GM12873 (cell line): ENCODE measurements at regions not wholly inside any gene's neighbourhood (a gene's known extent, or its start where the extent isn't known, plus 50 kb on each side); places are given as distances from the start of the nearest gene placed in this dataset.

Source experiments
- TF ChIP-seq, protein P1 (sequence below): IDR thresholded peaks from 2 replicates; pipeline ENCODE4 v1.5.1; 2012; ENCODE audit warnings: low read depth, mild to moderate bottlenecking, moderate library complexity, low read length, control low read depth; ENCODE audit not compliant: insufficient read depth; ENCODE audit errors: missing control alignments

DNA sequence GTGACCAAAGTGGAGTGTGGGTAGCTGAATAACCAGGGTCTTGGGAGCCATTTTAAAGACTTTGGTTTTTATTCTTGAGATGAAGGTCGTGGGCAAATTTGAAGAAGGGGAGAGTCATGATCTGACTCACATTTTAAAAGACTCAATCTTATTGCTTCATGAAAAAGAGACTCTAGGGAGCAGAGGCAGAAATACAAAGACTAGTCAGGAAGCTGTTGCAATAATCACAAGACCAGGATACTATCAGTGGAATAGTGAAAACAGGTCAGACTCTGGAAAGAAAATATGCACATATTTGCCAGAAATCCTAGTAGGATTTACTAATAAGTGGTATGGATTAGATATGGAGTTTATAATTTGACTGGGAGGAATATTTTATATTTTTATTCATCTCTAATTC lies 448.4 kb downstream of the RAPGEF2 start:
- TF ChIP-seq, protein P1, sequence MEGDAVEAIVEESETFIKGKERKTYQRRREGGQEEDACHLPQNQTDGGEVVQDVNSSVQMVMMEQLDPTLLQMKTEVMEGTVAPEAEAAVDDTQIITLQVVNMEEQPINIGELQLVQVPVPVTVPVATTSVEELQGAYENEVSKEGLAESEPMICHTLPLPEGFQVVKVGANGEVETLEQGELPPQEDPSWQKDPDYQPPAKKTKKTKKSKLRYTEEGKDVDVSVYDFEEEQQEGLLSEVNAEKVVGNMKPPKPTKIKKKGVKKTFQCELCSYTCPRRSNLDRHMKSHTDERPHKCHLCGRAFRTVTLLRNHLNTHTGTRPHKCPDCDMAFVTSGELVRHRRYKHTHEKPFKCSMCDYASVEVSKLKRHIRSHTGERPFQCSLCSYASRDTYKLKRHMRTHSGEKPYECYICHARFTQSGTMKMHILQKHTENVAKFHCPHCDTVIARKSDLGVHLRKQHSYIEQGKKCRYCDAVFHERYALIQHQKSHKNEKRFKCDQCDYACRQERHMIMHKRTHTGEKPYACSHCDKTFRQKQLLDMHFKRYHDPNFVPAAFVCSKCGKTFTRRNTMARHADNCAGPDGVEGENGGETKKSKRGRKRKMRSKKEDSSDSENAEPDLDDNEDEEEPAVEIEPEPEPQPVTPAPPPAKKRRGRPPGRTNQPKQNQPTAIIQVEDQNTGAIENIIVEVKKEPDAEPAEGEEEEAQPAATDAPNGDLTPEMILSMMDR: no peak

DNA sequence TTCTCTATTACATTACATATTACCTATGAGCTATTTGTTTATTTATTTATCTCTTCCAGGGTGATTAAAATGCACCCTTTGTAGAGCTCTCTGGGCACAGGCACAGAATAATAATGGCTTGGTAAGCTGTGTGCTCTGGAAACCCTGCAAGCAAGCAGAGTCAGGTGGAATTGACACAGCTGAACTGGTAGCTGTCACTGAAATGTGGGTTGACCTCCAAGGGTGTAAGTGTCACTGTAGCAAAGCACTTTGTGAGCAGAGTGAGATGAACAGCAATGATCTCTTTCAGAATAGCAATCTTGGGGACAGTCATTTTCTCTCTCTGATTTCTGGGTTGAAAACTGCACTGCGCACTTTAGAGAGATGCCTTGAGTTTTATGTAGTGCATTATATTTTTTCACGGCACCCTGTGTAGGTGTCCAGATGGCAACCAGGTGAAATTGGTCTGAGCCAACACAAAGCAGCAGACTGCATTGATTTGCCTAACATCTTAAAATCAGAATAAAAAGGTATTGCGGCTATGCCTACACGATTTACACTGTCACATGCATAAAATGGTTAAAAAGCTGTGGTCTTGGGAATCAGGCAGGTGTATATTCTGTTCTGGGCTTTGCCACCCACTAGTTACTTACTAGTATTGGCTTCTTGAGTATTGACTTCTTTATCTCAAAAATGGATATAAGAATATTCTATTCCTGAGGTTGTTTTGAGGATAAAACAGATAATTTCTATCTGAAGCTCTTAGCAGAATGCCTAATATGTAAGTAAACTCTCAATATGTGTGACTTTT lies 450.3 kb downstream of the RAPGEF2 start:
- TF ChIP-seq, protein P1: no peak

DNA sequence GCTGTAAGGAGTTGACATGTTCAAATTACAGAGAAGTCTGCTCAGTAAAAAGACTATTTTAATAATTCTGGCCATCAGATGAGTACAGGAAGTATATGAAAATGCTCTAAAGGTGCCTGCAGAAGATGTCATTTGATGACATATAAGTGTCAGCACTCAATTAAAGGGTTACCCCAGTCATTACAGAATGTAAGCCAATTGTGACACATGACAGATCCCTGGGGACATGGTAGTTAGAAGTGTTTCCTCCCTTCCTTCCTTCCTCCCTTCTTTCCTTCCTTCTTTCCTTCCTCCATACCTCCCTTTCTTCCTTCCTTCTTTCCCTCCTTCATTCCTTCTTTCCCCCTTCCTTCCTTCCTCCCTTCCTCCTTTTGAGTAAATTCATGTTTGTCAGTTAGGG lies 453.0 kb downstream of the RAPGEF2 start:
- TF ChIP-seq, protein P1: no peak

DNA sequence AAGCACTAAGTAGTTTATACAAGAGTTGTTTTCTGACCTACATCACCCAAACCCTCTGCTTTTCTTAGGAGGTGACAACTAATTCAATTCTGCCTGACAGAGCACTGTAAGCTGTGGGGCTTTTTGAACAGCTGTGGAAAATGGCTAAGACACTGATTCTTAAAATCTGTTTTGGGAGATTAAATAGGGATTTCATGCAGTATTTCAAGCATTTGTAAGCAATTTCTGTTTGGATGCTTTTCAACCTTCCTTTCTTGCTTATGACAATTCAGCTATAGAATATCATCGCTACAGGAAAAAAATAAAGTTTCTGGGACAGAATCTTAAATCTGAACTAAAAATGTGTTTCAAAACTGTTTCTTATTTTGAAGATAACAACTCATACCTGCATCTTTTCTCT lies 459.5 kb downstream of the RAPGEF2 start:
- TF ChIP-seq, protein P1: no peak

DNA sequence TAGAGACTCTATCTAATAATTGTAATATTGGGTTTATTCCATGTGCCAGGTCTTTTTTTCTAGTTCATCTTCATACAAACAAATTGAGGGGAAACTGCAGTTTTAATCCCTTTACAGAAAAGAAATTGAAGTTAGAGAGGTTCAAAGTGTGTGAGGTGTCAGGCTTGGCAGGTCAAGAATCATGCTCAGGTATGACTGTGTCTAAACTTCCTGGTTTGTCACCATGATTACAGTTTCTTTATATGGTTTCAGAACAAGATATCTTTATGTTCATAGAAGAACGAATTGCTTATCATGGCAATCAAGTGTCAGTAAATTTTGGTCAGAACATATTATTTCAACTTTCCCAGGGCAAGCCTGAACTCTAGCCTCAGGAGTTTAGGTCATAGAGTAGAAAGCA lies 460.4 kb downstream of the RAPGEF2 start:
- TF ChIP-seq, protein P1: no peak

DNA sequence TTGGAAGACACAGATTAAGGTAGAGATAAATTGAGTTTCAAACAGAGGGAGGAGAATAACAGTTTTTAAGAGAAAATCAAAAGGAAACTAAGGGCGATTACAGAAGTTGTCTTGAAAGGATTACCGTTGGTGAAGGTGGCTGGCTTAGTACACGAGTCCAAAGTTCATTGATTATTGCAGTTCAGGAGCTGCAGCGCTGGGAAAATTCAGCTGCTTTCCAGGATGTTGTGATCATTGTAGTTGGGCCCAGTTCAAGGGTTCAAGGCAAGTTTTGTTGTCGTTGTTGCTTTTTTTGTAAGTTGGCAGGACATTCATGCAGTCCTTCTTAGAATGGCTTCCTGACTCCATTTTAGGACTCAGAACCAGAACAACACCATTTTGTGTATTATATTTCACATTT lies 461.7 kb downstream of the RAPGEF2 start:
- TF ChIP-seq, protein P1: no peak

DNA sequence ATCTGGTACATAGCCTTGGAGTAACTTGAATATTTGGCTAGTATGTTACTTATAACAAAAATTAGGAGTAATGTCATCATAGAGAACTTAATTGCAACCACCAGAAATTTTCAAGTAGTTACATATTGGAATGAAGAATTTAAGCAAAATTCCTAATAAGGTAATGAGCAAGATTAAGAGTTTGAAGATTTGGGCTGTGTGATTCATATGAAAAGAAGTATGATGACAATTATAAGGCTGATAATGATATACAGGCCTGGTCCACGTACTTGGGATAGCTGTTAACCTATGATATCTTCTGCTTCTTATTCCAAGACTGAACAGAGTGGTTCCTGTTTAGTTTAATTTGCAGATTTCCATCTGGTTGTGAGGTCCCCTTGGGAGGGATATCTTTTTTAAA lies 463.9 kb downstream of the RAPGEF2 start:
- TF ChIP-seq, protein P1: no peak
